C4-2B (cell line): ENCODE measurements at regions not wholly inside any gene's neighbourhood (a gene's known extent, or its start where the extent isn't known, plus 50 kb on each side); places are given as distances from the start of the nearest gene placed in this dataset.

ENCODE experiments used
- CTCF ChIP-seq: fragments of 450-650 bp; conservative IDR thresholded peaks from 2 replicates; pipeline ENCODE4 v1.5.1; 2017; ENCODE audit warnings: mild to moderate bottlenecking
- ZFX ChIP-seq: fragments of 450-650 bp; IDR thresholded peaks from 2 replicates; pipeline ENCODE4 v1.6.1; 2017

DNA sequence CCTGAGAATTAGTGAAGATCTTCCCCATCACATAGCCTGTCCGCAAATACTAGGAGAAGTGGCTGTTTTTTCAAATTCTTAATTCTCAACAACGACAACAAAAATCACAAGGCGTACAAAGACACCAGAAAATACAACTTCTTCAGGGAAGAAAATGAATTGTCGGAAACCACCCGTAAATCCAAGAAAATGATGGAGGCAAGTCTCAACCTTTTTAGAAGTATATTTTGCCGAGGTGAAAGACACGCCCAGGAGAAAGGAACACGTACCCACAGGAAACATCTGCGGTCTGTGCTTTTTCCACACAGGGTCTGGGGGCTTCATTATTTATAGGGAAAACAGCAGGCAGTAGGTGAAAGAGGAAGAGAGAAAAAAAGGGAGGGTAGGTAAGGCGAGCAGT is 223.9 kb upstream of the GGTLC1 start:
- no peak for TF ChIP-seq CTCF
- no peak for TF ChIP-seq ZFX
